Endothelial cell of umbilical vein (primary cell): ENCODE measurements at regions not wholly inside any gene's neighbourhood (a gene's known extent, or its start where the extent isn't known, plus 50 kb on each side); places are given as distances from the start of the nearest gene placed in this dataset.
A peak's percentile ranks its signal among the peaks of the same experiment; 100 is the strongest.

Source experiments
- BruUV-seq: library from RNA; stranded (reverse); fragments of 400-500 nt; replicated peaks from 2 replicates; lab custom pipeline; 2021; lab: Mats Ljungman, UMichigan
- CTCF ChIA-PET: fragments of 300-600, 350-600 bp; sonication (Branson Sonifier 250); formaldehyde crosslinking; loops from one replicate; lab custom pipeline; 2021; ENCODE audit warnings: antibody characterized with exemption, inconsistent platforms; lab: Charles Lee
- POLR2A ChIA-PET: fragments of 300-600, 350-600 bp; sonication (Branson Sonifier 250); formaldehyde crosslinking; loops from one replicate; lab custom pipeline; 2021; ENCODE audit warnings: antibody characterized with exemption, inconsistent platforms; lab: Charles Lee
- DNase-seq: peaks from one replicate; pipeline ENCODE4 v3.0.0-alpha.2; 2011; ENCODE audit warnings: low read depth, low spot score
- FAIRE-seq: peaks from 2 replicates; lab custom pipeline; 2011; peaks lifted over from hg19 to GRCh38; lab: Jason Lieb, UNC
- H2AFZ ChIP-seq: 2 replicates; pipeline ENCODE4 v1.6.0; 2012; ENCODE audit warnings: low read depth, low read length, control low read depth, inconsistent platforms
- H3K27ac ChIP-seq: 2 replicates; pipeline ENCODE4 v1.5.1; 2011; ENCODE audit warnings: low read depth, mild to moderate bottlenecking, control low read depth, low read length, moderate library complexity; ENCODE audit not compliant: insufficient read depth
- H3K27me3 ChIP-seq, 2 experiments: 2 replicates each; pipeline versions ENCODE4 v1.6.0 to v1.6.1; 2011; ENCODE audit warnings: low read length in 2 of 2, mixed read lengths in 1 of 2; ENCODE audit not compliant: control insufficient read depth in 2 of 2, insufficient read depth in 2 of 2
- H3K36me3 ChIP-seq, 2 experiments: 2 replicates in 1 of 2; 3 replicates in 1 of 2; pipeline ENCODE4 v1.5.1; 2011; ENCODE audit warnings: low read length in 2 of 2, mild to moderate bottlenecking in 1 of 2, moderate library complexity in 1 of 2; ENCODE audit not compliant: control insufficient read depth in 2 of 2, insufficient read depth in 2 of 2; ENCODE audit errors: extremely low read depth in 1 of 2
- H3K4me1 ChIP-seq: 3 replicates; pipeline ENCODE4 v1.5.1; 2011; ENCODE audit warnings: mild to moderate bottlenecking, low read length; ENCODE audit not compliant: control insufficient read depth, insufficient read depth; ENCODE audit errors: extremely low read depth
- H3K4me2 ChIP-seq: 2 replicates; pipeline ENCODE4 v1.6.1; 2011; ENCODE audit warnings: low read length, control low read depth, mixed read lengths; ENCODE audit not compliant: insufficient read depth
- H3K4me3 ChIP-seq, 3 experiments: fragments of 200-600 bp in 1 of 3; sonication (generic), shearing (Covaris generic) in 1 of 3; replicated peaks in 1 of 3; 2 replicates each; pipeline ENCODE4 v1.5.1; 2011 to 2016; ENCODE audit warnings: control low read depth in 3 of 3, low read length in 3 of 3, mild to moderate bottlenecking in 2 of 3, inconsistent platforms in 1 of 3, low read depth in 1 of 3, moderate library complexity in 1 of 3; ENCODE audit not compliant: insufficient read depth in 1 of 3
- H3K79me2 ChIP-seq: 2 replicates; pipeline ENCODE4 v1.6.0; 2012; ENCODE audit warnings: low read length, inconsistent platforms; ENCODE audit not compliant: control insufficient read depth, insufficient read depth
- H3K9ac ChIP-seq: replicated peaks from 2 replicates; pipeline ENCODE3; 2011; ENCODE audit warnings: low read length, control low read depth; ENCODE audit not compliant: insufficient read depth; ENCODE audit errors: extremely low read depth
- H3K9me1 ChIP-seq: replicated peaks from 3 replicates; pipeline ENCODE4 v1.6.0; 2011; ENCODE audit warnings: mild to moderate bottlenecking, low read length; ENCODE audit not compliant: control insufficient read depth, insufficient read depth; ENCODE audit errors: extremely low read depth
- H3K9me3 ChIP-seq: replicated peaks from 2 replicates; pipeline ENCODE4 v1.5.1; 2012; ENCODE audit warnings: low read length, inconsistent platforms; ENCODE audit not compliant: control insufficient read depth, insufficient read depth
- H4K20me1 ChIP-seq: replicated peaks from 2 replicates; pipeline ENCODE3; 2011; ENCODE audit warnings: mild to moderate bottlenecking, low read length; ENCODE audit not compliant: control insufficient read depth, insufficient read depth; ENCODE audit errors: extremely low read depth
- EZH2 ChIP-seq: IDR thresholded peaks from 2 replicates; pipeline ENCODE4 v1.6.1; 2012; ENCODE audit warnings: borderline replicate concordance, low read depth, mild to moderate bottlenecking, moderate library complexity, low read length, inconsistent platforms; ENCODE audit not compliant: severe bottlenecking
- FOS ChIP-seq: IDR thresholded peaks from 2 replicates; pipeline ENCODE4 v1.6.1; 2011; ENCODE audit warnings: mild to moderate bottlenecking, low read length, moderate library complexity, borderline replicate concordance; ENCODE audit not compliant: insufficient read depth
- GATA2 ChIP-seq: IDR thresholded peaks from 2 replicates; pipeline ENCODE4 v1.7.0; 2011; ENCODE audit warnings: low read depth, mild to moderate bottlenecking, moderate library complexity, mixed read lengths, low read length; ENCODE audit not compliant: insufficient read length, insufficient read depth
- JUN ChIP-seq: IDR thresholded peaks from 2 replicates; pipeline ENCODE4 v1.6.1; 2011; ENCODE audit warnings: borderline replicate concordance, low read depth; ENCODE audit not compliant: insufficient read length, insufficient read depth
- MYC ChIP-seq: IDR thresholded peaks from one replicate; pipeline ENCODE4 v1.6.1; 2011; ENCODE audit warnings: mild to moderate bottlenecking, low read depth, low read length
- POLR2A ChIP-seq: IDR thresholded peaks from 2 replicates; pipeline ENCODE4 v1.6.1; 2012; ENCODE audit warnings: low read depth, mild to moderate bottlenecking, control low read depth, low read length
- POLR2AphosphoS5 ChIP-seq: IDR thresholded peaks from 2 replicates; pipeline ENCODE4 v1.6.1; 2012; ENCODE audit warnings: low read depth, mild to moderate bottlenecking, control low read depth, low read length, moderate library complexity; ENCODE audit not compliant: insufficient read depth
- dilution Hi-C: fragments of 300-500 bp; cut with MboI; formaldehyde crosslinking; loops from one replicate; pipeline ENCODE4 v1.15.0; 2019; ENCODE audit warnings: low sequenced_read_pairs; ENCODE audit not compliant: extremely low pct_ligation_motif_present
- intact Hi-C: fragments of 100-400 bp; cut with micrococcal nuclease; formaldehyde crosslinking; loops from one replicate; pipeline ENCODE4 v1.10.0; 2022
- TF ChIP-seq, protein P1 (sequence below): IDR thresholded peaks from 2 replicates; pipeline ENCODE4 v1.6.1; 2011; ENCODE audit not compliant: insufficient read depth, insufficient read length
- TF ChIP-seq, protein P2 (sequence below), 2 donors: IDR thresholded peaks; 1 replicate in 1 of 2; 2 replicates in 1 of 2; pipeline ENCODE4 v1.5.1; 2011; ENCODE audit warnings: low read length in 2 of 2, mild to moderate bottlenecking in 2 of 2, moderate library complexity in 2 of 2, control low read depth in 1 of 2, inconsistent platforms in 1 of 2, low read depth in 1 of 2; ENCODE audit not compliant: insufficient read depth in 1 of 2; ENCODE audit errors: extremely low read depth in 1 of 2

DNA sequence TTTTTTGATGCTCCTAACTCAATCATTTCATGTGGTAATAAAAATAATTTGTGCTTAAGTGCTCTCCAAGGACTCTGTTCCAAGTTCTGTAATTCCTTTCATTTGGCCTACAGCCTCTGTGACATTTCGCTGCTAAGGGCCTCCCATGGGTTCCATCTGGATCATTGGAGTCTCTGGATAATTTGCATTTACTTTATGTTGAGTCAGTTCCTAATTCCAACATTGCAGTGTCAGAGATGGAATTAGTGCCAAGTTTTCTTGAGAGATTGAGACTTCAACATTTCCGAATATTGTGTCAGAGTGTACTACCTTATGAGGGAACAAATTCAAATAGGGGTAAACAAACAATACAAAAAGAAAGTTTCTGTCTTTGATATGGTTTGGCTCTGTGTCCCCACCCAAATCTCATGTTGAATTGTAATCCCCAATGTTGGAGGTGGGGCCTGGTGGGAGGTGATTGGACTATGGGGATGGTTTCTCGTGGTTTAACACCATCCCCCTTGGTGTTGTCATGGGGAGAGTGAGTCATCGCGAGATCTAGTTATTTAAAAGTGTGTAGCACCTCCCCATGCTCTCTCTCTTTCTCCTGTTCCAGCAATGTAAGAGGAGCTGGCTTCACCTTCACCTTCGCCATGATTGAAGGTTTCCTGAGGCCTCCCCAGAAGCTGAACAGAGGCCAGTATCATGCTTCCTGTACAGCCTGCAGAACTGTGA, 244.1 kb upstream of the TBX18 start:
- no peak overlapping the region for H3K9ac ChIP-seq

GRCh38 chr6:85006362-85006761, 242.0 kb upstream of the TBX18 start:
- Histone ChIP-seq H3K4me1 (no peaks in the 10 kb centered on the region), H3K4me2 (no peak overlapping the region), H3K36me3 (no peaks in the 10 kb centered on the region), H3K9ac (no peak overlapping the region), H4K20me1 (no peaks in the 10 kb centered on the region), H2AFZ (no peak overlapping the region), H3K9me3 (no peaks in the 10 kb centered on the region), H3K4me3 (no peak overlapping the region), H3K9me1 (no peaks in the 10 kb centered on the region), H3K27ac (no peak overlapping the region), H3K79me2 (no peaks in the 10 kb centered on the region), H3K27me3 (peaks cover 0 to 3% of the 10 kb centered on the region in 2 experiments)
- DNase-seq (peak; percentile 50), FAIRE-seq (no peak)
- dilution Hi-C loops, result no loop called here
- CTCF ChIA-PET, result interaction anchor here (1.1 kb wide), 1 partner anchor 9 kb away, joined by 5 read pairs; no protein-coding TSS in a partner anchor
- intact Hi-C loops, result no loop called here
- TF ChIP-seq MYC (no peak), EZH2 (no peak), GATA2 (no peak), POLR2AphosphoS5 (no peak), POLR2A (no peak), FOS (no peak), JUN (no peak)
- TF ChIP-seq, protein P1, sequence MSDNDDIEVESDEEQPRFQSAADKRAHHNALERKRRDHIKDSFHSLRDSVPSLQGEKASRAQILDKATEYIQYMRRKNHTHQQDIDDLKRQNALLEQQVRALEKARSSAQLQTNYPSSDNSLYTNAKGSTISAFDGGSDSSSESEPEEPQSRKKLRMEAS, result no peak
- TF ChIP-seq, protein P2, sequence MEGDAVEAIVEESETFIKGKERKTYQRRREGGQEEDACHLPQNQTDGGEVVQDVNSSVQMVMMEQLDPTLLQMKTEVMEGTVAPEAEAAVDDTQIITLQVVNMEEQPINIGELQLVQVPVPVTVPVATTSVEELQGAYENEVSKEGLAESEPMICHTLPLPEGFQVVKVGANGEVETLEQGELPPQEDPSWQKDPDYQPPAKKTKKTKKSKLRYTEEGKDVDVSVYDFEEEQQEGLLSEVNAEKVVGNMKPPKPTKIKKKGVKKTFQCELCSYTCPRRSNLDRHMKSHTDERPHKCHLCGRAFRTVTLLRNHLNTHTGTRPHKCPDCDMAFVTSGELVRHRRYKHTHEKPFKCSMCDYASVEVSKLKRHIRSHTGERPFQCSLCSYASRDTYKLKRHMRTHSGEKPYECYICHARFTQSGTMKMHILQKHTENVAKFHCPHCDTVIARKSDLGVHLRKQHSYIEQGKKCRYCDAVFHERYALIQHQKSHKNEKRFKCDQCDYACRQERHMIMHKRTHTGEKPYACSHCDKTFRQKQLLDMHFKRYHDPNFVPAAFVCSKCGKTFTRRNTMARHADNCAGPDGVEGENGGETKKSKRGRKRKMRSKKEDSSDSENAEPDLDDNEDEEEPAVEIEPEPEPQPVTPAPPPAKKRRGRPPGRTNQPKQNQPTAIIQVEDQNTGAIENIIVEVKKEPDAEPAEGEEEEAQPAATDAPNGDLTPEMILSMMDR (IDR thresholded peaks at IDR 0.05; ENCODE audit: extremely low read depth in 1 of 2, insufficient read depth in 1 of 2, low read depth in 1 of 2, low read length in 2 of 2), result no peak
- POLR2A ChIA-PET, result no interaction called here
- BruUV-seq, result no TSS peak

More for the DNA sequence above, 244.1 kb upstream of the TBX18 start:
- no peaks in the 10 kb centered on the region for H3K36me3 ChIP-seq
- H2AFZ ChIP-seq, result no peak overlapping the region
- H3K9me1 ChIP-seq, result no peaks in the 10 kb centered on the region
- TF ChIP-seq JUN, result peak; percentile 5
- no peak for TF ChIP-seq FOS
- TF ChIP-seq, protein P2 (IDR thresholded peaks at IDR 0.05; ENCODE audit: extremely low read depth in 1 of 2, insufficient read depth in 1 of 2, low read depth in 1 of 2, low read length in 2 of 2), result no peak
- H3K79me2 ChIP-seq, result no peaks in the 10 kb centered on the region
- no peaks in the 10 kb centered on the region for H4K20me1 ChIP-seq
- POLR2A ChIA-PET, result no interaction called here
- no TSS peak for BruUV-seq
- no peaks in the 10 kb centered on the region for H3K9me3 ChIP-seq
- FAIRE-seq (no peak), DNase-seq (peak; percentile 63)
- H3K4me2 ChIP-seq, result no peak overlapping the region
- no peaks in the 10 kb centered on the region for H3K27me3 ChIP-seq
- H3K4me3 ChIP-seq, result no peak overlapping the region
- no peaks in the 10 kb centered on the region for H3K4me1 ChIP-seq
- intact Hi-C loops, result no loop called here
- no peak overlapping the region for H3K27ac ChIP-seq
- CTCF ChIA-PET, result no interaction called here
- dilution Hi-C loops, result no loop called here
